Ascending aorta (tissue), 2 donors: ENCODE measurements at regions not wholly inside any gene's neighbourhood (a gene's known extent, or its start where the extent isn't known, plus 50 kb on each side); places are given as distances from the start of the nearest gene placed in this dataset.

ENCODE experiments used
- DNase-seq, 2 donors: peaks; one replicate each; pipeline ENCODE4 v3.0.0-alpha.2; 2019; ENCODE audit warnings: low spot score in 2 of 2
- H3K27ac ChIP-seq, 2 donors: fragments of 200-600 bp; sonication (generic); one replicate each; pipeline ENCODE4 v1.5.1; 2016 to 2017; ENCODE audit warnings: mild to moderate bottlenecking in 1 of 2
- H3K27me3 ChIP-seq: fragments of 200-600 bp; sonication (generic); one replicate; pipeline ENCODE4 v1.5.1; 2017
- H3K36me3 ChIP-seq, 2 donors: fragments of 200-600 bp; sonication (generic); one replicate each; pipeline ENCODE4 v1.5.1; 2016
- H3K4me1 ChIP-seq, 2 donors: fragments of 200-600 bp; sonication (generic); one replicate each; pipeline ENCODE4 v1.5.1; 2016 to 2017; ENCODE audit warnings: mild to moderate bottlenecking in 1 of 2
- H3K4me3 ChIP-seq, 2 donors: fragments of 200-600 bp; sonication (generic); one replicate each; pipeline ENCODE4 v1.5.1; 2016 to 2017; ENCODE audit warnings: mild to moderate bottlenecking in 1 of 2
- H3K9me3 ChIP-seq, 2 donors: fragments of 200-600 bp; sonication (generic); one replicate each; pipeline ENCODE4 v1.5.1; 2016
- CTCF ChIP-seq, 3 experiments: fragments of 200-600 bp in 2 of 3; fragments of 450-650 bp in 1 of 3; sonication (generic) in 2 of 3; IDR thresholded peaks; one replicate each; pipeline ENCODE4 v1.5.1; 2016 to 2019; ENCODE audit warnings: antibody characterized with exemption in 3 of 3, mild to moderate bottlenecking in 1 of 3, moderate library complexity in 1 of 3
- intact Hi-C: fragments of 100-400 bp; cut with DNase I; formaldehyde crosslinking; loops from one replicate; pipeline ENCODE4 v1.15.1; 2023

GRCh38 chr16:74094962-74095361, 201.7 kb upstream of the PSMD7 start:
- H3K4me1 ChIP-seq, result no peaks in the 10 kb centered on the region
- intact Hi-C loops, result no loop called here
- H3K9me3 ChIP-seq, result no peaks in the 10 kb centered on the region
- no peak for TF ChIP-seq CTCF (IDR thresholded peaks at IDR 0.05)
- no peaks in the 10 kb centered on the region for H3K27me3 ChIP-seq
- no peak overlapping the region for H3K4me3 ChIP-seq
- no peak for DNase-seq
- no peak overlapping the region for H3K27ac ChIP-seq
- no peaks in the 10 kb centered on the region for H3K36me3 ChIP-seq

GRCh38 chr16:74094514-74094913, 202.1 kb upstream of the PSMD7 start:
- no peak for DNase-seq
- intact Hi-C loops, result no loop called here
- Histone ChIP-seq H3K27ac (no peak overlapping the region), H3K4me1 (no peaks in the 10 kb centered on the region), H3K9me3 (no peaks in the 10 kb centered on the region), H3K4me3 (no peak overlapping the region), H3K36me3 (no peaks in the 10 kb centered on the region), H3K27me3 (no peaks in the 10 kb centered on the region)
- TF ChIP-seq CTCF (IDR thresholded peaks at IDR 0.05), result no peak

- intact Hi-C loops, result no loop called here
Observed at GRCh38 chr16:74092336-74092735, 204.3 kb upstream of the PSMD7 start.

GRCh38 chr16:74090871-74091270, 205.7 kb upstream of the PSMD7 start:
- no peak overlapping the region for H3K27ac ChIP-seq
- intact Hi-C loops, result no loop called here
- no peaks in the 10 kb centered on the region for H3K36me3 ChIP-seq
- no peak overlapping the region for H3K4me3 ChIP-seq
- no peak for DNase-seq
- TF ChIP-seq CTCF (IDR thresholded peaks at IDR 0.05), result no peak
- H3K27me3 ChIP-seq, result no peaks in the 10 kb centered on the region
- H3K4me1 ChIP-seq, result no peaks in the 10 kb centered on the region
- no peaks in the 10 kb centered on the region for H3K9me3 ChIP-seq

More at GRCh38 chr16:74092336-74092735, 204.3 kb upstream of the PSMD7 start:
- no peak for TF ChIP-seq CTCF (IDR thresholded peaks at IDR 0.05)
- no peaks in the 10 kb centered on the region for H3K4me1 ChIP-seq
- H3K27me3 ChIP-seq, result no peaks in the 10 kb centered on the region
- no peaks in the 10 kb centered on the region for H3K9me3 ChIP-seq
- DNase-seq, result no peak
- no peak overlapping the region for H3K27ac ChIP-seq
- no peaks in the 10 kb centered on the region for H3K36me3 ChIP-seq
- H3K4me3 ChIP-seq, result no peak overlapping the region

DNA sequence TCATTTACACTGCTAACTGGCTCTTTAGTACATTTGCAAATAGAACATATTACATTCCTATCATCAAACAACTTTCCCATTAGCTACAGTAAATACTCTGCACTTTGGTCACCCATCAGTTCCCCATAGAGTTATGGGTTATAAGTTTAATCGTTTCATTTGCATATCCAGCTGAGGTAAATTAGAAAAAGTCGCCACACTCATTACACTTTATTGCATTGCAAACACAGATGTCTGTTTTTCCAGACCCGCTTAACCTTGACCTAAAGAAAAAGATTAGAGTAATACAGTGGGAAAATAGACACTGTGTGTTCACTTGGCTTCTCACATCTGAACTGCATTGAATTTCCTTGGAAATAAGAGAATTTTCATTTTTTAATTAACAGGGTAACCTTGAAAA, 213.1 kb upstream of the PSMD7 start:
- H3K27me3 ChIP-seq, result no peaks in the 10 kb centered on the region
- no peaks in the 10 kb centered on the region for H3K4me1 ChIP-seq
- intact Hi-C loops, result no loop called here
- H3K36me3 ChIP-seq, result no peaks in the 10 kb centered on the region
- no peak for TF ChIP-seq CTCF (IDR thresholded peaks at IDR 0.05)
- no peaks in the 10 kb centered on the region for H3K9me3 ChIP-seq
- no peak for DNase-seq
- H3K4me3 ChIP-seq, result no peak overlapping the region
- no peak overlapping the region for H3K27ac ChIP-seq

DNA sequence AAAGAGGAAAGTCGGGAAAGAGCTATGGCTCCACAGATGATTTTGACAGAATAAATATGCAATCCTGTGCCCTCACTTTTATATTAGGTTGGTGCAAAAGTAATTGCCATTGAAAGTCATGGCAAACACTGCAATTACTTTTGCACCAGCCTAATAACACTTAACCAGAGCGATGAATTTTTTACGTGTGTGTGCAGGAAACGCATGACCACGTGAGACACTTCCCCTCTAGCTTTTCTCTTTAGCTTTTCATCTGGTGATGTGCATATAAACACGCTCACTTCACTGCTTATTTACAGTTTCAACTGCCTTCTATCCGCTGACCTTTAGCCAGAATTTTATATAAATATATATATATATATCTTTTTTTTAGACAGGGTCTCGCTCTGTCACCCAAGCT, 216.3 kb upstream of the PSMD7 start:
- no peak overlapping the region for H3K4me3 ChIP-seq
- intact Hi-C loops, result no loop called here
- no peak for TF ChIP-seq CTCF (IDR thresholded peaks at IDR 0.05)
- DNase-seq, result no peak
- H3K4me1 ChIP-seq, result no peaks in the 10 kb centered on the region
- H3K27ac ChIP-seq, result no peak overlapping the region
- no peaks in the 10 kb centered on the region for H3K9me3 ChIP-seq
- no peaks in the 10 kb centered on the region for H3K27me3 ChIP-seq
- H3K36me3 ChIP-seq, result no peaks in the 10 kb centered on the region
